ENCODE measurements at regions not wholly inside any gene's neighbourhood (a gene's known extent, or its start where the extent isn't known, plus 50 kb on each side); places are given as distances from the start of the nearest gene placed in this dataset.

DNA sequence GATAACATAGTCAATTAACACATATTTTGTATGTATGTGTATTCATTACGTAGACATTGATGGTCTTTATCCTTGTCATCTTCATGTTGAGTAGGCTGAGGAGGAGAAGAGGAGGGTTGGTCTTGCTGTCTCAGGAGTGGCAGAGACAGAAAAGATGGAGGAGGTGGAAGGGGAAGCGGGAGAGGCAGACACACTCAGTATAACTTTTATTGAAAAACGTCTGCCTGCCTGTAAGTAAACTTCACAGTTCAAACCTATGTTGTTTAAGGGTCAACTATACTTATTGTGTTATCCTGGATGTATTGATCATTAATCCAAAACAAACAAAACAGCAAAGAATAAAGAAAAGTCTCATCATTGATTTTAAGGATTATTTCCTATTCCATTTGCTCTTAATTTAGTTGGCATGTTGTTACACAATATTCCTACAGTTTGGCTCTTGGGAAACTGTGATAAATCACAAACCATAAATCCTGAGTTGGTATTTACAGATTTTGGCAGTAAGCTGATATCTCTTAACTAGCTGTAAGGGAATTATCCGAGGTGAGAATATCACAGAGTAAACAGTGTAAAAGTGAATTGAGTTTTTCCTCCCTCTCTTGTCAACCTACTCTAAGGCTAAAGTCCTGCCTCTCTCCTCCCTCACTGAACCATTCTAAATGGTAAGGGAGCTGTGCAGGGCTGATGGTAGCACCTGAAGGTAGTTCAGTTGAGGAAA, 487.2 kb downstream of the SPATA31D1 start:
- Histone ChIP-seq H2AFZ (ENCODE audit: low read length) (no peak overlapping the region), H3K9me2 (replicated peaks; ENCODE audit: low read length) (no peaks in the 10 kb centered on the region), H3K9ac (ENCODE audit: low read length) (no peak overlapping the region), H3F3A (ENCODE audit: low read length, unreplicated experiment) (no peaks in the 10 kb centered on the region), H3K4me3 (ENCODE audit: low read length) (no peak overlapping the region), H3K4me2 (ENCODE audit: low read length) (no peak overlapping the region), H4K20me1 (ENCODE audit: low read length) (no peaks in the 10 kb centered on the region), H3K27ac (ENCODE audit: low read length) (no peak overlapping the region), H3K9me3 (ENCODE audit: low read length) (no peaks in the 10 kb centered on the region), H3K36me3 (ENCODE audit: low read depth, low read length) (no peaks in the 10 kb centered on the region), H3K79me2 (ENCODE audit: low read length) (no peaks in the 10 kb centered on the region), H3K4me1 (ENCODE audit: insufficient read depth, low read length) (no peaks in the 10 kb centered on the region), H3K27me3 (ENCODE audit: low read length) (no peaks in the 10 kb centered on the region)
- ChIA-PET POLR2A (ENCODE audit: unreplicated experiment) (no interaction called here), CTCF (no interaction called here)
- no TSS peak for BruUV-seq (replicated peaks)
- no peak for DNase-seq
- no peak for TF ChIP-seq EZH2phosphoT487 (IDR thresholded peaks at IDR 0.05; ENCODE audit: borderline replicate concordance, low read length)
- TF ChIP-seq, protein P1, sequence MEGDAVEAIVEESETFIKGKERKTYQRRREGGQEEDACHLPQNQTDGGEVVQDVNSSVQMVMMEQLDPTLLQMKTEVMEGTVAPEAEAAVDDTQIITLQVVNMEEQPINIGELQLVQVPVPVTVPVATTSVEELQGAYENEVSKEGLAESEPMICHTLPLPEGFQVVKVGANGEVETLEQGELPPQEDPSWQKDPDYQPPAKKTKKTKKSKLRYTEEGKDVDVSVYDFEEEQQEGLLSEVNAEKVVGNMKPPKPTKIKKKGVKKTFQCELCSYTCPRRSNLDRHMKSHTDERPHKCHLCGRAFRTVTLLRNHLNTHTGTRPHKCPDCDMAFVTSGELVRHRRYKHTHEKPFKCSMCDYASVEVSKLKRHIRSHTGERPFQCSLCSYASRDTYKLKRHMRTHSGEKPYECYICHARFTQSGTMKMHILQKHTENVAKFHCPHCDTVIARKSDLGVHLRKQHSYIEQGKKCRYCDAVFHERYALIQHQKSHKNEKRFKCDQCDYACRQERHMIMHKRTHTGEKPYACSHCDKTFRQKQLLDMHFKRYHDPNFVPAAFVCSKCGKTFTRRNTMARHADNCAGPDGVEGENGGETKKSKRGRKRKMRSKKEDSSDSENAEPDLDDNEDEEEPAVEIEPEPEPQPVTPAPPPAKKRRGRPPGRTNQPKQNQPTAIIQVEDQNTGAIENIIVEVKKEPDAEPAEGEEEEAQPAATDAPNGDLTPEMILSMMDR (conservative IDR thresholded peaks at IDR 0.05; ENCODE audit: low read depth, low read length), result no peak
- no peak for ATAC-seq
- intact Hi-C loops (cut with micrococcal nuclease), result no loop called here

DNA sequence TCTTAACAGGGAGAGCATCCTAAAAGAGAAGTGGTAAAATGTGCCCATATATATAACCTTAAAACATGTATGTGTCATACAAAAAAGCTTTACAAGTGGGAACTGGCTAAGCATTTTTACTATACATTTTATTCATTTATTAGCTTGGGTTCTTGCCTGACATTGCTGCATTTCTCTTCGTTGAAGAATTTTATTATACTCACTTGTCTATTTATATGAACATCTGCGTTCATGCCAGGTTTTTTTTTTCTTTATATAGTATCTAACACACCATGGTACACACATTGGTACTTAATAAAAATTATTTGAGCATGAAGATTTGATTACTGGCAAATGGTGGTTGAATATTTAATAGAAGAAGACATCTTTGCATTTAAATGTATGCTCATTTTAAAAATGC, 492.3 kb downstream of the SPATA31D1 start:
- no peak for ATAC-seq
- CTCF ChIA-PET, result no interaction called here
- no TSS peak for BruUV-seq (replicated peaks)

DNA sequence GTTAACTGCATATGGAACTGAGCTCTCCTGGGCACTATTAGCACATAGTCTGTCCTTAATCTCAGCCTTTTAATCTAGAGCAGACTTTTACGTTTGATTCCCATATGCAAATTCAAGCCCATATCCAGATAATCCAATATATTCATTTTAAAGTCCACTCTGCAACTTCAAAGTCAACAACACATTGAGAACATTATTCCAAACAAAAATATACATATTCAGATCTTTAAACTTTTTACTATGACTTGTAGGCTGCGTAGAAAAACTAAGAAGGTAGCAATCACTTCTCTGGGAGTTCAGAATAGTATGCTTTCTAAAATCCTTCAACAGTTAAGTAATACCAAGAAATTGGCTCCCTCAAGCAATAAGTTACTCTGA, 499.4 kb downstream of the SPATA31D1 start:
- Histone ChIP-seq H3K27ac (ENCODE audit: low read length) (no peak overlapping the region), H3K9ac (ENCODE audit: low read length) (no peak overlapping the region), H3K36me3 (ENCODE audit: low read depth, low read length) (no peaks in the 10 kb centered on the region), H2AFZ (ENCODE audit: low read length) (no peak overlapping the region), H3K79me2 (ENCODE audit: low read length) (no peaks in the 10 kb centered on the region), H3F3A (ENCODE audit: low read length, unreplicated experiment) (no peaks in the 10 kb centered on the region), H3K27me3 (ENCODE audit: low read length) (no peaks in the 10 kb centered on the region), H3K9me2 (replicated peaks; ENCODE audit: low read length) (no peaks in the 10 kb centered on the region), H3K9me3 (ENCODE audit: low read length) (no peaks in the 10 kb centered on the region), H4K20me1 (ENCODE audit: low read length) (no peaks in the 10 kb centered on the region), H3K4me2 (ENCODE audit: low read length) (no peak overlapping the region), H3K4me3 (ENCODE audit: low read length) (no peak overlapping the region), H3K4me1 (ENCODE audit: insufficient read depth, low read length) (0 out of 2 replicates have a peak, but pooled peaks cover 9% of the 10 kb centered on the region)
- BruUV-seq (replicated peaks), result no TSS peak
- DNase-seq (no peak), ATAC-seq (no peak)
- intact Hi-C loops (cut with micrococcal nuclease), result no loop called here
- TF ChIP-seq, protein P1 (conservative IDR thresholded peaks at IDR 0.05; ENCODE audit: low read depth, low read length), result no peak
- TF ChIP-seq EZH2phosphoT487 (IDR thresholded peaks at IDR 0.05; ENCODE audit: borderline replicate concordance, low read length) (no peak), EZH2 (IDR thresholded peaks at IDR 0.05; ENCODE audit: low read length, unreplicated experiment) (no peak)
- POLR2A ChIA-PET (ENCODE audit: unreplicated experiment), result no interaction called here
- CTCF ChIA-PET, result no interaction called here

More for the DNA sequence above, 492.3 kb downstream of the SPATA31D1 start:
- Histone ChIP-seq H3K79me2 (ENCODE audit: low read length) (no peaks in the 10 kb centered on the region), H3F3A (ENCODE audit: low read length, unreplicated experiment) (no peaks in the 10 kb centered on the region), H3K9ac (ENCODE audit: low read length) (no peak overlapping the region), H3K36me3 (ENCODE audit: low read depth, low read length) (no peaks in the 10 kb centered on the region), H3K4me2 (ENCODE audit: low read length) (no peak overlapping the region), H3K27me3 (ENCODE audit: low read length) (no peaks in the 10 kb centered on the region), H3K4me1 (ENCODE audit: insufficient read depth, low read length) (no peaks in the 10 kb centered on the region), H3K9me3 (ENCODE audit: low read length) (no peaks in the 10 kb centered on the region), H3K4me3 (ENCODE audit: low read length) (no peak overlapping the region), H4K20me1 (ENCODE audit: low read length) (no peaks in the 10 kb centered on the region), H2AFZ (ENCODE audit: low read length) (no peak overlapping the region), H3K27ac (ENCODE audit: low read length) (no peak overlapping the region), H3K9me2 (replicated peaks; ENCODE audit: low read length) (no peaks in the 10 kb centered on the region)
- POLR2A ChIA-PET (ENCODE audit: unreplicated experiment), result no interaction called here
- no peak for DNase-seq
- TF ChIP-seq EZH2 (IDR thresholded peaks at IDR 0.05; ENCODE audit: low read length, unreplicated experiment) (no peak), EZH2phosphoT487 (IDR thresholded peaks at IDR 0.05; ENCODE audit: borderline replicate concordance, low read length) (no peak)
- TF ChIP-seq, protein P1 (conservative IDR thresholded peaks at IDR 0.05; ENCODE audit: low read depth, low read length), result no peak
- intact Hi-C loops (cut with micrococcal nuclease), result no loop called here

Measured in PC-3 (cell line).